ENCODE measurements at regions not wholly inside any gene's neighbourhood (a gene's known extent, or its start where the extent isn't known, plus 50 kb on each side); places are given as distances from the start of the nearest gene placed in this dataset.
"Not testable (repeated sequence)": the region's sequence is repeated elsewhere in the genome, so short reads cannot be mapped to it uniquely, and the experiment has no call there.

GRCh38 chr4:34920032-34920431 lies 1324.3 kb downstream of the ARAP2 start:
- no peak for DNase-seq

GRCh38 chr4:34921391-34921790 lies 1322.9 kb downstream of the ARAP2 start:
- no peak for DNase-seq

- no peak for DNase-seq
Measured at GRCh38 chr4:34922325-34922724, 1322.0 kb downstream of the ARAP2 start.

GRCh38 chr4:34932591-34932990 lies 1311.7 kb downstream of the ARAP2 start:
- DNase-seq = no peak

- no peak for DNase-seq
Measured at GRCh38 chr4:34935739-34936138, 1308.6 kb downstream of the ARAP2 start.

GRCh38 chr4:34939073-34939472 lies 1305.2 kb downstream of the ARAP2 start:
- no peak for DNase-seq

- no peak for DNase-seq
Measured at GRCh38 chr4:34943741-34944386, 1300.5 kb downstream of the ARAP2 start.

DNA sequence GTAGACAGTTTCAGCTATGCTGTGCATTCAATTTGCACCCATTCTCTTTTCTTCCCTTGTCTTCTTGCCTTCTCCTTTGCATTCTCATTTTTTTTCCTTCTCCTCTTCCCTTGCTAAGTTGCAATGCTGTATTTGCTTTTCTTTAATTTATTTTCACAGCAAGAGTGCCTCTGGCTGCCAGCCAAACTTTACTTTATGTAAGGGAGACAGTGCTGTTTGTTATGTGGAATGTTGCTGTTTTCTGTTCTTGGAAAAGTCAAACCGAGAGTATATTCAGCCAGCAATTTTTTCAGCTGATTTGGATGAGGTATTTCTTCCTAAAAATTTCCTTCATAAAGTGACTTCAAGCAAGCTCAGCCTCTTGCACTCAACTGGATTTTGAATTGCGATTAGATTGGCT lies 1293.4 kb downstream of the ARAP2 start:
- DNase-seq = no peak

DNA sequence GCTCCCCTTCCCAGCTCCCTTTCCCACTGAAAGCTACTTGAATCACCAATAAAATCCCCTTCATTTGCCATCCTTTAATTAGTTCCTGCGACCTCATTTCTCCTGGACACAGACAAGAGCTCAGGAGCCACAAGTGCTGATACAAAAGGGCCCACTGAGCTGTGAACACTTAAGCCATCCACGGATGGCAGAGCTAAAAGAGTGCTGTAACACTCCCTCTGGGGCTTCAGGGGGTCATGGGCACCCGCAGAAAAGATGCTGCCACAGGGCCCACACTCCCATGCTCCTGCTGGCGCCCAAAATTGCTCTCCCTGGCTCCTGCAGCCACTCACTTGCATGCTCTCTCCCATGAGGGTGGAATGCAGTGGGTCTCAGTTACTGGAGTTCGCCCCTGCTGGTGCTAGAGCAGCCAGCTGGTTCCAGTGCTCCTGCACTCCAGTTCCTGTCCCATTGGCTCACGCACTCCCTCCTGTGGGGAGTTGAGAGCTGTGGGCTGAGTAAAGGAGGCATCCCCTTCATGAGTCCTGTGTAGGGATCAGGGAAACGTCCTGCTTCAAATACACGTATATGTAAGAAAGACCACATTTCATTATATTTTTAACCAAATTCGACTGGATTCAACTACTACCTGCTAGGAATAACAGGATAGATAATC lies 1291.0 kb downstream of the ARAP2 start:
- no peak for DNase-seq

- no peak for DNase-seq
Measured at GRCh38 chr4:34964613-34965012, 1279.7 kb downstream of the ARAP2 start.

- DNase-seq = no peak
Measured at GRCh38 chr4:34972189-34972588, 1272.1 kb downstream of the ARAP2 start.

- no peak for DNase-seq
Measured at GRCh38 chr4:34973650-34974312, 1270.5 kb downstream of the ARAP2 start.

GRCh38 chr4:34974313-34974680 lies 1270.0 kb downstream of the ARAP2 start:
- no peak for DNase-seq

GRCh38 chr4:35021222-35021621 lies 1223.1 kb downstream of the ARAP2 start:
- DNase-seq = not testable (repeated sequence)

DNA sequence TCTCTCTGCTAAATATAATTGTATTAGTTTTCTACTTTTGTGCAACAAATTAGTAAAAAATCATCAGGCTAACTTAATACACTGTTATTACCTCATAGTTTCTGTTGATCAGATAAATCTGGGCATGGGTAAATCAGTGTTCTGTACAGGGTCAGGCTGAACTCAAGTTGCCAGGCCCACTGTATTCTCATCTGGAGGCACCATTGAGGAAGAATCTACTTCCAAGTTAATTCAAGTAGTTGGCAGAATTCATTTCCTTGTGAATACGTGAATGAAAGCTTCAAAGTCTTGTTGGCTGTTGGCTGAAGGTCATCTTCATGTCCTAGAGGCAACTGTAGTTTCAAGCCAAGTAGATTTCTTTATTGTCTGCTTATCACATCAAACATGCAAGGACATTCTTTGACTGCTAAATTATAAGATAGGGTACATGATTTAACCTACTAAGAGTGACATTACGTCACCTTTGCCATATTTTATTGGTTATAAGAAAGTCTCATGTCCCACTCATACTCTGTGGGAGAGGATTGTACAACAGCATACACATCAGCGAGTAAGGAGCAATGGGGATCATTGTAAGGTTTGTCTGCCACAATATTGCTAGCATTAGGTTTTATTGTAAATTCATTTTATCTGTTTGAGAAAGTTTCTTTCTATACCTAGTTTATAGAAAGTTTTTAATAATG lies 1219.0 kb downstream of the ARAP2 start:
- DNase-seq = no peak

- DNase-seq = no peak
Measured at GRCh38 chr4:35038079-35038805, 1206.1 kb downstream of the ARAP2 start.

- DNase-seq = no peak
Measured at GRCh38 chr4:35038845-35039244, 1205.5 kb downstream of the ARAP2 start.

GRCh38 chr4:35052546-35052945 lies 1191.8 kb downstream of the ARAP2 start:
- DNase-seq = no peak

GRCh38 chr4:35063031-35063570 lies 1181.2 kb downstream of the ARAP2 start:
- DNase-seq = no peak

DNA sequence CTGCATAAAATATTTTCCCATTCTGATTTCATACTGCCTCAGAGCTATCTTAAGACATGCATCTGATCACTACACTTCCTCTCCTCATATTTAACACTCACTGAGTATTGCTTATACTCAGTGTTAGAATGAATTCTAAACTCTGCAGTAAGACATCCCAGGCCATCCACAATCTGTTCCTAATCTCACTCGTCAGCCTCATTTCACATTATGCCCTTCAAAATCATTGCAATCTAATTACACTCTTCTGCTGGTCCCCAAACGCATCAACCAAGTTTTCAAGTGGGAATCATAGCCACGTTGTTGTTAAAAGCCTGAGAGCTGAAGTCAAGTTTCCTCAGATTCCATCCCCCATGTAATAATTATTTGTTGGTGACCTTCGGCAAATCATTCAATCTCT lies 1177.9 kb downstream of the ARAP2 start:
- DNase-seq = no peak

DNA sequence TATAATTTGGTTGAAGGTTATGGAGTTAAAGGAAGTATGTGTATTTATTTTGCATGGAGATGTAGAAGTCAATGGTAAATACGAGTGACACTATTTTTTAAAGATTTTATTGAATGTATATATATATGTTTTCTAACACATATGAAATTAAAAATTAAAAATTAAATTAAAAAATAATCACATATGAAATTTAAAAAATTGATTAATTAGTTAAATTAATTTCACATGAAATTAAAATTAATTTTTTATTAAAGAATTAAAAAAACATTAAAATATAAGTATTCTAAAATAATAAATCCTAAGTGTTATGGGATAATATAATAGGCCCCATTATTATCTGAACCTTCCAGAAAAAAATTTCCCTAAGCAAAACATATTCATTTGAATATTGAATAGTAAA lies 1163.5 kb downstream of the ARAP2 start:
- no peak for DNase-seq

- DNase-seq = no peak
Measured at GRCh38 chr4:35087218-35087617, 1157.1 kb downstream of the ARAP2 start.

DNA sequence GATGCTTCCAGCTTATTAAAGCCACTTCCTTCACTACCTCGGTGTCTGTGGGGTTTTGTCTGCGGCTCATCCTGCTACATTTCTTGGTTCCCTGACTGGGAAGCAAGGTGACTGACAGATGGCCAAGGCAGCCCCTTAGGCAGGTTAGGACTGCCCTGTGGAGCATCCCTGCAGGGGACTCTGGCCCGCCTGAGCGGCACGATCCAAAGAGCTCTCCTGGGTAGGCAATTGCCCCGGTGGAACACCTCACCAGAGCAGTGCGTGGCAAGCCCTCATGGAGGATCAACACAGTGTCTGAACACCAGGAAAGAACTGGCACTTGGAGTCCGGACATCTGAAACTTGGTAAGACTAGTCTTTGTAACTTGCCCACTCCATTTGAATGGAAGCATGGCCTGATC lies 1143.4 kb downstream of the ARAP2 start:
- DNase-seq = no peak
